Endodermal cell (in vitro differentiated cells): ENCODE measurements at regions not wholly inside any gene's neighbourhood (a gene's known extent, or its start where the extent isn't known, plus 50 kb on each side); places are given as distances from the start of the nearest gene placed in this dataset.

Experiments
- DNase-seq: peaks from one replicate; pipeline ENCODE4 v3.0.0-alpha.2; 2017
- H3K27ac ChIP-seq: 2 replicates; pipeline ENCODE4 v1.5.1; 2013; ENCODE audit warnings: mild to moderate bottlenecking, low read depth, low read length, moderate library complexity
- H3K27me3 ChIP-seq: 2 replicates; pipeline ENCODE4 v1.6.1; 2013; ENCODE audit warnings: mild to moderate bottlenecking, low read length, moderate library complexity; ENCODE audit not compliant: insufficient read depth, control insufficient read depth, poor library complexity, severe bottlenecking
- H3K36me3 ChIP-seq: 2 replicates; pipeline ENCODE4 v1.7.0; 2013; ENCODE audit warnings: mild to moderate bottlenecking, low read length, moderate library complexity; ENCODE audit not compliant: control insufficient read depth, insufficient read depth
- H3K4me1 ChIP-seq: one replicate; pipeline ENCODE4 v1.7.0; 2013; ENCODE audit warnings: low read length; ENCODE audit not compliant: control insufficient read depth, insufficient read depth
- H3K4me3 ChIP-seq: 2 replicates; pipeline ENCODE4 v1.5.1; 2013; ENCODE audit warnings: mild to moderate bottlenecking, low read length, moderate library complexity
- H3K9ac ChIP-seq: 2 replicates; pipeline ENCODE4 v1.6.1; 2013; ENCODE audit warnings: mild to moderate bottlenecking, low read length, moderate library complexity; ENCODE audit not compliant: poor library complexity, severe bottlenecking; ENCODE audit errors: extremely low read depth
- H3K9me3 ChIP-seq: 2 replicates; pipeline ENCODE4 v1.6.1; 2013; ENCODE audit warnings: mild to moderate bottlenecking, low read length, moderate library complexity; ENCODE audit not compliant: control insufficient read depth
- H3K27ac Mint-ChIP-seq: 2 replicates; pipeline ENCODE4 v1.8.0; 2020; ENCODE audit warnings: mixed read lengths
- H3K27me3 Mint-ChIP-seq: 2 replicates; pipeline ENCODE4 v1.8.0; 2021; ENCODE audit warnings: mild to moderate bottlenecking, mixed read lengths; ENCODE audit not compliant: insufficient read depth
- H3K36me3 Mint-ChIP-seq: 2 replicates; pipeline ENCODE4 v1.8.0; 2020; ENCODE audit warnings: low read depth, mixed read lengths
- H3K4me1 Mint-ChIP-seq: 2 replicates; pipeline ENCODE4 v1.8.0; 2020; ENCODE audit warnings: mixed read lengths
- H3K4me3 Mint-ChIP-seq: 2 replicates; pipeline ENCODE4 v1.8.0; 2020; ENCODE audit warnings: mild to moderate bottlenecking, moderate library complexity, mixed read lengths
- H3K9me3 Mint-ChIP-seq: 2 replicates; pipeline ENCODE4 v1.8.0; 2020; ENCODE audit warnings: mild to moderate bottlenecking, mixed read lengths
- WGBS, 2 experiments: methylation state at CpG; one replicate each; pipeline versions ENCODE4 v1.1.5 to v1.1.7; 2013; ENCODE audit warnings: missing lambda C conversion rate in 2 of 2, mixed read lengths in 1 of 2; ENCODE audit not compliant: insufficient coverage in 1 of 2, insufficient read length in 1 of 2; 5-methylcytosine and 5-hydroxymethylcytosine counted together
- TF ChIP-seq, protein P1 (sequence below): fragments of 200-600 bp; sonication (generic); conservative IDR thresholded peaks from 2 replicates; pipeline ENCODE4 v1.5.0; 2021; ENCODE audit warnings: antibody characterized with exemption, mild to moderate bottlenecking

DNA sequence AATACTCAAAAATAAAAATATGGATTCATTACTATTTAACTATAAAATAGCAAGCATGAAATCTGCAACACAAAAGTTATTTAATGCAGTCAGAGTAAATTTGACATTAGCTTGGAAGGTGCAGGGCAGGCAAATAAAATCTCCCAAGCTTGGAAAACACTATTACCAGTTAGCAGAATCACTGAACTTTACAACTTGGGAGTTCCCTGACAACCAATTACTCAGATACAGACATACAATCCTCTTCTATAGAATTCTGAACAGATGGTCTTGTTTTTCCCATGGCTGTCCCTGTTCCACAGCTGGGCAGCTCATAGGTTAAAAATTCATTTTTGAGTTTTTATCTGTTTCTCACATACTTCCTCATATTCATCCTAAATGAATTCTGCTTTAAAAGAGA is 1002.6 kb downstream of the SORCS3 start:
- TF ChIP-seq, protein P1, sequence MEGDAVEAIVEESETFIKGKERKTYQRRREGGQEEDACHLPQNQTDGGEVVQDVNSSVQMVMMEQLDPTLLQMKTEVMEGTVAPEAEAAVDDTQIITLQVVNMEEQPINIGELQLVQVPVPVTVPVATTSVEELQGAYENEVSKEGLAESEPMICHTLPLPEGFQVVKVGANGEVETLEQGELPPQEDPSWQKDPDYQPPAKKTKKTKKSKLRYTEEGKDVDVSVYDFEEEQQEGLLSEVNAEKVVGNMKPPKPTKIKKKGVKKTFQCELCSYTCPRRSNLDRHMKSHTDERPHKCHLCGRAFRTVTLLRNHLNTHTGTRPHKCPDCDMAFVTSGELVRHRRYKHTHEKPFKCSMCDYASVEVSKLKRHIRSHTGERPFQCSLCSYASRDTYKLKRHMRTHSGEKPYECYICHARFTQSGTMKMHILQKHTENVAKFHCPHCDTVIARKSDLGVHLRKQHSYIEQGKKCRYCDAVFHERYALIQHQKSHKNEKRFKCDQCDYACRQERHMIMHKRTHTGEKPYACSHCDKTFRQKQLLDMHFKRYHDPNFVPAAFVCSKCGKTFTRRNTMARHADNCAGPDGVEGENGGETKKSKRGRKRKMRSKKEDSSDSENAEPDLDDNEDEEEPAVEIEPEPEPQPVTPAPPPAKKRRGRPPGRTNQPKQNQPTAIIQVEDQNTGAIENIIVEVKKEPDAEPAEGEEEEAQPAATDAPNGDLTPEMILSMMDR = no peak
- no peak overlapping the region for H3K27ac ChIP-seq
- Mint-ChIP-seq H3K4me1 (peaks cover 2% of the 10 kb centered on the region), H3K36me3 (no peaks in the 10 kb centered on the region), H3K27me3 (peaks cover 11% of the 10 kb centered on the region), H3K4me3 (no peak overlapping the region), H3K9me3 (peaks cover 4% of the 10 kb centered on the region), H3K27ac (no peak overlapping the region)
- H3K27me3 ChIP-seq = peaks cover 12% of the 10 kb centered on the region
- no peaks in the 10 kb centered on the region for H3K36me3 ChIP-seq
- H3K4me3 ChIP-seq = no peak overlapping the region
- H3K4me1 ChIP-seq = no peaks in the 10 kb centered on the region
- no peaks in the 10 kb centered on the region for H3K9me3 ChIP-seq
- no peak overlapping the region for H3K9ac ChIP-seq
- no peak for DNase-seq

DNA sequence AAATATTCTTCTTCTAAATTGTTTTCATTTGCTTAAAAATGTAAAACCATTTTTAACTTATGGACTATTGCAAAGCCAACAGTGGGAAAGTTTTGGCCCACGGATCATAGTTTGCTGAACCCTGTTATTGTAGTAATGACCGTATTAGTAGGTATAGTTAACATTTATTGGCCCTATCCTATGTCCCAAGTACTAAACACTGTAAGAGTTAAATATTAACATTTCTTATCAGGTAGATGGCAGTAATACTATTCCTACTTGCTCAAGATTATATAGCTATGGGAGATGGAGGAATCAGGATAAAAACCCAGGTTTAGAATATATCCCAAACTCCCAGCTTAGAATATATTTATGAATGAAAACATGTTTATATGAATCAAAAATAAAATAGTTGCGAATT is 993.2 kb downstream of the SORCS3 start:
- H3K36me3 ChIP-seq = no peaks in the 10 kb centered on the region
- H3K4me1 ChIP-seq = no peaks in the 10 kb centered on the region
- H3K4me1 Mint-ChIP-seq = peaks cover 8% of the 10 kb centered on the region
- H3K9me3 Mint-ChIP-seq = peaks cover 15% of the 10 kb centered on the region
- no peak overlapping the region for H3K27ac Mint-ChIP-seq
- H3K4me3 ChIP-seq = no peak overlapping the region
- WGBS, 2 experiments = 71 to 84% methylated on average over 1 to 2 of the region's 3 CpGs
- no peaks in the 10 kb centered on the region for H3K36me3 Mint-ChIP-seq
- H3K27me3 ChIP-seq = peaks cover 38% of the 10 kb centered on the region
- H3K9me3 ChIP-seq = no peaks in the 10 kb centered on the region
- H3K27me3 Mint-ChIP-seq = peaks cover 51% of the 10 kb centered on the region
- DNase-seq = no peak
- H3K4me3 Mint-ChIP-seq = no peak overlapping the region
- H3K9ac ChIP-seq = no peak overlapping the region
- H3K27ac ChIP-seq = no peak overlapping the region
- TF ChIP-seq, protein P1 = no peak

DNA sequence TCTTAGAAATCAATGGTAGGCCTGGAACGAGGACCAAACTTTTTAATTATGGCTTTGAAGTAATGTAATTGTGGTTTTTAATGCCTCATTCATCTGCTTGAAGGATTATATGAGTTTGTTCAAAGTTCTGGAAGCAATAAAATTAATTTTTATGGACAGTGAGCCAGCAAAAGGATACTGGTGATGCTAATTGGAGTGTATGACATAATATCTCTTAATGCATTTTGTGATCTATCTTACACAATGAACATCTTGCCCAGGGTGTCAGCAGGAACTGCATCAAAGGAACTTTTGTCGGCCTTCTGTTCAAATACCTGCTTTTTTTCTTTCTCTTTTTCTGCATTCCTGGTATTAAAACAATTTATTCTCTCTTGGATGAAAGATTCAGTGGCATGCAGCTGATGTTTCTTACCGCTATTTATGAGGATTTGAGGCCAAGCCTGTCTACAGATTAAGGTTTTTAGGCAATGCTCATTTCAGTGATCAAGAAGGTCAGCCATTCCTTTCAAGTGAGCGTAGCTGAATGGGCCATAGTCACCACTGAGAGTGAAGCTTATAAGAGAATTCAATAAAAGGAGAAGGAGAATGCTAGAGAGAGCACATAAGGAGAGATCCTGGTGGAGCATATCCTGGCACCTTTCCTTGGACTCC is 974.8 kb downstream of the SORCS3 start:
- H3K27me3 Mint-ChIP-seq = no peaks in the 10 kb centered on the region
- Histone ChIP-seq H3K27me3 (no peaks in the 10 kb centered on the region), H3K9me3 (no peaks in the 10 kb centered on the region), H3K9ac (no peak overlapping the region), H3K4me3 (no peak overlapping the region), H3K27ac (no peak overlapping the region), H3K36me3 (no peaks in the 10 kb centered on the region), H3K4me1 (no peaks in the 10 kb centered on the region)
- 87 to 91% methylated on average over 4 of the region's 4 CpGs for WGBS, 2 experiments
- H3K4me3 Mint-ChIP-seq = no peak overlapping the region
- no peaks in the 10 kb centered on the region for H3K36me3 Mint-ChIP-seq
- no peak for DNase-seq
- H3K4me1 Mint-ChIP-seq = no peaks in the 10 kb centered on the region
- H3K27ac Mint-ChIP-seq = no peak overlapping the region
- H3K9me3 Mint-ChIP-seq = no peaks in the 10 kb centered on the region
- TF ChIP-seq, protein P1 = no peak
